ENCODE measurements at regions not wholly inside any gene's neighbourhood (a gene's known extent, or its start where the extent isn't known, plus 50 kb on each side); places are given as distances from the start of the nearest gene placed in this dataset.

DNA sequence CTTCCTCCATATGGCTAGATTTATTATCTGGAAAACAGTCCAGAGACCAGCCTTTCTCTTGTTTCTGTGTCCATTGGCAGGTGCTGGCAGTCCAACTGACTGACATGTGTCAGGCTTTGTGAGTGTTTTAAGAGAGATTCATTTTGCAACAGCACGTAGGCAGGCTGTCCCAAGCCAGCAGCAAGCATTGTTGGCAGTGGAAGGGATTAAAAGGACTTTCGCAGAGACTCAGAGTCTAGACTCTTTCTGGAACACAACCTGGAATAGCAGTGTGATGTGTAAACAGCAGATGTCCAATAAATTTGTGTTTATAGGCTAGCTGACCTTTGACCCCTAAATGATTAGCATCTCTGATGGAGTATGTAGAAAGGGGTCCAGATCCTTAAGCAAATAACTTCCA, 222.2 kb upstream of the SERP2 start:
- in situ Hi-C loops (cut with MboI; ENCODE audit: low pct_unique_long_range_greater_than_20kb, low sequenced_read_pairs, unreplicated experiment), result no loop called here
- TF ChIP-seq, protein P1, sequence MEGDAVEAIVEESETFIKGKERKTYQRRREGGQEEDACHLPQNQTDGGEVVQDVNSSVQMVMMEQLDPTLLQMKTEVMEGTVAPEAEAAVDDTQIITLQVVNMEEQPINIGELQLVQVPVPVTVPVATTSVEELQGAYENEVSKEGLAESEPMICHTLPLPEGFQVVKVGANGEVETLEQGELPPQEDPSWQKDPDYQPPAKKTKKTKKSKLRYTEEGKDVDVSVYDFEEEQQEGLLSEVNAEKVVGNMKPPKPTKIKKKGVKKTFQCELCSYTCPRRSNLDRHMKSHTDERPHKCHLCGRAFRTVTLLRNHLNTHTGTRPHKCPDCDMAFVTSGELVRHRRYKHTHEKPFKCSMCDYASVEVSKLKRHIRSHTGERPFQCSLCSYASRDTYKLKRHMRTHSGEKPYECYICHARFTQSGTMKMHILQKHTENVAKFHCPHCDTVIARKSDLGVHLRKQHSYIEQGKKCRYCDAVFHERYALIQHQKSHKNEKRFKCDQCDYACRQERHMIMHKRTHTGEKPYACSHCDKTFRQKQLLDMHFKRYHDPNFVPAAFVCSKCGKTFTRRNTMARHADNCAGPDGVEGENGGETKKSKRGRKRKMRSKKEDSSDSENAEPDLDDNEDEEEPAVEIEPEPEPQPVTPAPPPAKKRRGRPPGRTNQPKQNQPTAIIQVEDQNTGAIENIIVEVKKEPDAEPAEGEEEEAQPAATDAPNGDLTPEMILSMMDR (IDR thresholded peaks at IDR 0.05; ENCODE audit: extremely low read depth, insufficient read depth, missing control alignments), result no peak
- no peak for DNase-seq (ENCODE audit: low spot score)

DNA sequence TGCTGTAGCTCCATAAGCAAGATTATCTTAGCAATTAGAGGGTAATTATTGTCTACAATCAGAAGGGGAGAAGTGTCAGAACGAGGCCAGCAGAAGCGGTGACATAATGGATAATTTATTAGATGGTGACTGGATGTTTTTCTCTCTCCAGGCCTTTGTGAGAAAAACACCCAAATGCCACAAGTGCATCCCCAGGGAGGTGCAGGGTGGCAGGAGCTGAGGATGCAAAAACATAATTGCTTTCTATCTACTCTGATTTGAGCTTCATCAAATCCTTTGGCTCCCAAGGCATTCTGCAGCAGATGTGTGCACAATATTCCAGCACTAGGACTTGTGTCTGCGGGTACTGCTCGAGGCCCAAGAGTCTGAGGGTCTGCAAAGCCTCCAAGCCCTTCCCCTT, 220.1 kb upstream of the SERP2 start:
- in situ Hi-C loops (cut with MboI; ENCODE audit: low pct_unique_long_range_greater_than_20kb, low sequenced_read_pairs, unreplicated experiment), result no loop called here
- no peak for DNase-seq (ENCODE audit: low spot score)
- TF ChIP-seq, protein P1 (IDR thresholded peaks at IDR 0.05; ENCODE audit: extremely low read depth, insufficient read depth, missing control alignments), result no peak

DNA sequence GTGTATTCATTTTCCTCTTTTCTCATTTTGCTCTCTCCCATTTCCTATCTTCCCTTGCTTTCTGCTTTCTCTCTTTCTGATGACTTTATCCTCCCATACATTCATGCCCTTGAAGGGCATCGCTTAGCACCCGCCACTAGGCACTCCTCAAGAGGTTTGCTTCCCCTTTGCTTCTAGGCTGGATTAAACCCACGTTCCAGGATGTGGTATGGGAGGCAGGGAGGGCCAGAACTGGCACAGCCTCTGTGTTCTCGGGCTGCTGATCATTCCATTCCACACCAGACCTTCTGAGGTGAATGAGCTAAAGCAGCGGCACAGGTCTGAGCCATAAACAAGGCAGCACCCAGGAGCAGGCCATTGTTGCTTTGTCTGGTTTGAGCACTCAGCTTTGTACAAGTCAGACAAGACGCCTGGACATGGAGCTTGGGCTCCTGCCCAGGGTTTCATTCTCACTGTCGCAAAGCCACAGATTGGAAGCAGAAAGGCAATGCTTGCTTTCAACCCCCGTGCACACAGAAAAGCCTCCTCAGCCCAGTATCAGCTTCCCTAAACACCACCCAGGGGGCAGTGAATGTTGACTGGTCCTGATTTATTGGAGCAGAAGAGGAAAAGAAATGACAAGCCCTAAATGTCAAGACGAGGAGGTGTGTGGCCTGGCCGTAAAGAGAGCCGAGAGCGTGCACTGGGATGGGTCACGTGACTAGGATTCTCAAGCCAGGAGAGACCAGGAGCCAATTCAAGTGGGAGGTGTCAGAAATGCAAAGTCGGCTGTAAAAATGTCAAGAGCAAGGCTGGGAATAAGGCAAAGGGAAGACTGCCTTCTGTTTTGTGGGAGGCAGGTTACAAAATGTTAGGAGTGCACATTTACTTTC, 218.0 kb upstream of the SERP2 start:
- in situ Hi-C loops (cut with MboI; ENCODE audit: low pct_unique_long_range_greater_than_20kb, low sequenced_read_pairs, unreplicated experiment), result no loop called here
- TF ChIP-seq, protein P1 (IDR thresholded peaks at IDR 0.05; ENCODE audit: extremely low read depth, insufficient read depth, missing control alignments), result no peak
- DNase-seq (ENCODE audit: low spot score), result no peak

DNA sequence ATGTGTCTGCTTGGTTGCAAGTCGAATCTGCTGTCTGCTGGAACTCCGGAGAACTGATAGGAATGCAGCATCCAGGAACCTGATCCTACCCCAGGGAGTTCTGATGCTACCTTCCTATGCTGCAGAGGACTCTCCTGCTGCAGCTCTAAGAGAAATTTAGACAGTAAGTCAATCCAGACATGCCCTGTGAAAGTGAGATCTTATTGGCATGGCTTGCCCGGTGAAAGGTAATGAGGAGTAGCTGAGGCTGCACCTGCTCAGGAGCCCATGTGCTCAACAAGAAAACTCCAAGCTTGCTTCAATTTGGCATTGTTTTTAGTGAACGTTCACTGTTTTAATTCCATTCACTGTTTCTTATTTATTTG, 217.3 kb upstream of the SERP2 start:
- in situ Hi-C loops (cut with MboI; ENCODE audit: low pct_unique_long_range_greater_than_20kb, low sequenced_read_pairs, unreplicated experiment), result no loop called here
- TF ChIP-seq, protein P1 (IDR thresholded peaks at IDR 0.05; ENCODE audit: extremely low read depth, insufficient read depth, missing control alignments), result no peak
- no peak for DNase-seq (ENCODE audit: low spot score)

DNA sequence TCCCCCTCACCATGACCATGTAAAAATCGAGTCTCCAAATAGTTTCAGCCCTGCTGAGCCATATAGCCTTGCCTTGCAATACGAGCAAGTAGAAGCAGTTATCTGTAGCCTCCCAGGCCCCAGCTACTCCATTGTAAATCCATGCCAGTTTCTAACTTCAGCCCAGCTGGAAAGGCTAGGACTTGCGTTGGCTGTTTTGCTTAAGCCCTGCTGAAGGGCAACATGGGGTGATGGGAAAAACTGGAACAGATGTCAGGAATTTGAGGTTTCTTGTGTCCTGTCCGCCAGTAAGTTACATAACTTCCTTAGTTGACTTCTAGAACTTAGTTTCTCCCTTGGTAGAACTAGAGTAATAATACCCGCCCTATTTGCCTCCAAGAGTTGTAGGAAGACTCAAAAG, 216.0 kb upstream of the SERP2 start:
- no peak for DNase-seq (ENCODE audit: low spot score)
- TF ChIP-seq, protein P1 (IDR thresholded peaks at IDR 0.05; ENCODE audit: extremely low read depth, insufficient read depth, missing control alignments), result no peak
- in situ Hi-C loops (cut with MboI; ENCODE audit: low pct_unique_long_range_greater_than_20kb, low sequenced_read_pairs, unreplicated experiment), result no loop called here

DNA sequence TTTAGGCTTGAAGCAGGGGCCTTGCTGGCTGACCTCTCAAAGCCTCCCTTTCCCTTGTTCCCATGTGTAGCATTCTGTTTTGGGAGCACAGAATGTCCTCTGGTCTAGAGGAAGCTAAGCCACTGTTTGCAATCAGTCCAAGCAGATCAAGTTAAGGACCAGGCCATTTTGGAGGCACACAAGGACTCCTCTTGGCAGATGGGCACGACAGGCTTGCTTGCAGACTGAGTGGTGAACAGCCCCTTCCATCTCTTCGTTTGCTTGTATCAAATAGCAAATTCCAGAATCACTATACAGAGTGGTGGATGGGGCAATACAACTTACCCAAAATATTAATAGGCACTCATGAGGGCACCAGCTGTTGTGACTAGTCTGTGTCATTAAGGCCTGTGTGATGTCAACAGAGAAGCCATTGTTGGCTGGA, 215.5 kb upstream of the SERP2 start:
- TF ChIP-seq, protein P1 (IDR thresholded peaks at IDR 0.05; ENCODE audit: extremely low read depth, insufficient read depth, missing control alignments), result no peak
- in situ Hi-C loops (cut with MboI; ENCODE audit: low pct_unique_long_range_greater_than_20kb, low sequenced_read_pairs, unreplicated experiment), result no loop called here
- DNase-seq (ENCODE audit: low spot score), result no peak
